H1 (cell line): ENCODE measurements at regions not wholly inside any gene's neighbourhood (a gene's known extent, or its start where the extent isn't known, plus 50 kb on each side); places are given as distances from the start of the nearest gene placed in this dataset.

Source experiments
- BACH1 ChIP-seq: IDR thresholded peaks from 2 replicates; pipeline ENCODE4 v1.6.1; 2012; ENCODE audit warnings: low read length, improper control_type of control experiment
- CREB1 ChIP-seq: IDR thresholded peaks from 2 replicates; pipeline ENCODE4 v1.6.1; 2012; ENCODE audit warnings: inconsistent platforms
- CTCF ChIP-seq, 3 experiments: IDR thresholded peaks; 1 replicate in 2 of 3; 2 replicates in 1 of 3; pipeline versions ENCODE4 v1.5.1 to v1.6.1; 2011; ENCODE audit warnings: low read length in 3 of 3, mild to moderate bottlenecking in 3 of 3, inconsistent platforms in 2 of 3, low read depth in 1 of 3, moderate library complexity in 1 of 3; ENCODE audit not compliant: insufficient read depth in 1 of 3; ENCODE audit errors: control extremely low read depth in 1 of 3
- EP300 ChIP-seq, 2 experiments: IDR thresholded peaks; 1 replicate in 1 of 2; 2 replicates in 1 of 2; pipeline ENCODE4 v1.6.1; 2011 to 2012; ENCODE audit warnings: low read depth in 2 of 2, low read length in 2 of 2, mild to moderate bottlenecking in 2 of 2, borderline replicate concordance in 1 of 2, inconsistent platforms in 1 of 2, moderate library complexity in 1 of 2
- EZH2 ChIP-seq: fragments of 200-600 bp; sonication (generic); IDR thresholded peaks from 2 replicates; pipeline ENCODE4 v1.7.1; 2012; ENCODE audit warnings: low read depth, mild to moderate bottlenecking, moderate library complexity, low read length, inconsistent platforms; ENCODE audit not compliant: severe bottlenecking
- KDM1A ChIP-seq: fragments of 200-600, 300-600 bp; sonication (generic); IDR thresholded peaks from 2 replicates; pipeline ENCODE4 v1.7.1; 2016; ENCODE audit warnings: mild to moderate bottlenecking, low read length, borderline replicate concordance
- TAF1 ChIP-seq: IDR thresholded peaks from 2 replicates; pipeline ENCODE4 v1.6.1; 2011; ENCODE audit warnings: mild to moderate bottlenecking, low read depth, low read length
- TF ChIP-seq, protein P1 (sequence below): IDR thresholded peaks from 2 replicates; pipeline ENCODE4 v1.6.1; 2012; ENCODE audit warnings: inconsistent platforms

GRCh38 chr6:166009385-166010031 lies 158.1 kb downstream of the TBXT start:
- TF ChIP-seq KDM1A (no peak), CTCF (IDR thresholded peaks at IDR 0.05; ENCODE audit: control extremely low read depth in 1 of 3, insufficient read depth in 1 of 3, low read depth in 1 of 3, low read length in 3 of 3) (no peak), EP300 (IDR thresholded peaks at IDR 0.05; ENCODE audit: borderline replicate concordance in 1 of 2, low read depth in 2 of 2, low read length in 2 of 2) (no peak), EZH2 (no peak), TAF1 (no peak), CREB1 (no peak), BACH1 (no peak)
- TF ChIP-seq, protein P1, sequence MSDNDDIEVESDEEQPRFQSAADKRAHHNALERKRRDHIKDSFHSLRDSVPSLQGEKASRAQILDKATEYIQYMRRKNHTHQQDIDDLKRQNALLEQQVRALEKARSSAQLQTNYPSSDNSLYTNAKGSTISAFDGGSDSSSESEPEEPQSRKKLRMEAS, result no peak
